A673 (cell line): ENCODE measurements at regions not wholly inside any gene's neighbourhood (a gene's known extent, or its start where the extent isn't known, plus 50 kb on each side); places are given as distances from the start of the nearest gene placed in this dataset.

Experiments
- BruUV-seq: library from RNA; stranded (reverse); fragments of 400-500 nt; replicated peaks from 2 replicates; lab custom pipeline; 2021; lab: Mats Ljungman, UMichigan
- CTCF ChIA-PET: fragments of 300-600 bp; sonication (Branson Sonifier 250); formaldehyde crosslinking; loops from one replicate; lab custom pipeline; 2022; ENCODE audit warnings: antibody characterized with exemption; lab: Charles Lee
- POLR2A ChIA-PET: fragments of 300-600 bp; sonication (Branson Sonifier 250); formaldehyde crosslinking; loops from one replicate; lab custom pipeline; 2022; ENCODE audit warnings: antibody characterized with exemption; ENCODE audit not compliant: low non-redundant PET; lab: Charles Lee
- DNase-seq: peaks from one replicate; pipeline ENCODE4 v3.0.0-alpha.2; 2015; ENCODE audit warnings: low spot score
- H3K27ac ChIP-seq: fragments of 200-600 bp; sonication (generic); 2 replicates; pipeline ENCODE4 v1.5.1; 2016; ENCODE audit warnings: mixed run types, low read depth, mild to moderate bottlenecking, mixed read lengths, antibody characterized with exemption, low read length; ENCODE audit not compliant: poor library complexity, severe bottlenecking
- H3K27me3 ChIP-seq: fragments of 200-600 bp; sonication (generic); replicated peaks from 2 replicates; pipeline ENCODE4 v1.6.1; 2017; ENCODE audit warnings: mixed run types, low read depth, mild to moderate bottlenecking, mixed read lengths, antibody characterized with exemption, low read length; ENCODE audit not compliant: insufficient read depth, poor library complexity
- H3K36me3 ChIP-seq: fragments of 200-600 bp; sonication (generic); 2 replicates; pipeline ENCODE4 v1.6.1; 2016; ENCODE audit warnings: mixed run types, mild to moderate bottlenecking, mixed read lengths, antibody characterized with exemption, low read length; ENCODE audit not compliant: insufficient read depth, poor library complexity, severe bottlenecking
- H3K4me1 ChIP-seq: fragments of 200-600 bp; sonication (generic); 2 replicates; pipeline ENCODE4 v1.6.1; 2017; ENCODE audit warnings: mixed run types, mild to moderate bottlenecking, mixed read lengths, antibody characterized with exemption, low read length; ENCODE audit not compliant: insufficient read depth, poor library complexity, severe bottlenecking
- H3K4me3 ChIP-seq: fragments of 200-600 bp; sonication (generic); 2 replicates; pipeline ENCODE4 v1.5.1; 2016; ENCODE audit warnings: low read depth, mixed run types, mild to moderate bottlenecking, mixed read lengths, low read length; ENCODE audit not compliant: poor library complexity, severe bottlenecking
- H3K9me3 ChIP-seq: fragments of 200-600 bp; sonication (generic); 2 replicates; pipeline ENCODE4 v1.6.1; 2016; ENCODE audit warnings: mixed run types, low read depth, mild to moderate bottlenecking, mixed read lengths, antibody characterized with exemption, low read length; ENCODE audit not compliant: poor library complexity, severe bottlenecking
- CTCF ChIP-seq: fragments of 300-800, 200-600 bp; sonication (generic); conservative IDR thresholded peaks from 2 replicates; pipeline ENCODE4 v1.5.1; 2017; ENCODE audit warnings: low read depth, mild to moderate bottlenecking, antibody characterized with exemption, low read length, moderate library complexity, mixed read lengths
- EZH2 ChIP-seq: fragments of 200-600 bp; sonication (generic); IDR thresholded peaks from 2 replicates; pipeline ENCODE4 v1.6.1; 2017; ENCODE audit warnings: borderline replicate concordance, low read depth, mild to moderate bottlenecking, mixed read lengths, antibody characterized with exemption, low read length; ENCODE audit not compliant: poor library complexity, severe bottlenecking
- intact Hi-C: fragments of 100-400 bp; cut with micrococcal nuclease; formaldehyde crosslinking; loops from one replicate; pipeline ENCODE4 v1.10.0; 2022; ENCODE audit not compliant: unreplicated experiment

GRCh38 chr3:154708554-154708953, 278.6 kb upstream of the GPR149 start:
- POLR2A ChIA-PET: no interaction called here

GRCh38 chr3:154701055-154701454, 271.1 kb upstream of the GPR149 start:
- TF ChIP-seq CTCF (no peak), EZH2 (no peak)
- no peaks in the 10 kb centered on the region for H3K27me3 ChIP-seq
- H3K27ac ChIP-seq: no peak overlapping the region
- POLR2A ChIA-PET: no interaction called here
- H3K9me3 ChIP-seq: no peaks in the 10 kb centered on the region
- CTCF ChIA-PET: no interaction called here
- intact Hi-C loops: no loop called here
- no peaks in the 10 kb centered on the region for H3K4me1 ChIP-seq
- no peak overlapping the region for H3K4me3 ChIP-seq
- no peak for DNase-seq
- no TSS peak for BruUV-seq
- H3K36me3 ChIP-seq: no peaks in the 10 kb centered on the region

More at GRCh38 chr3:154708554-154708953, 278.6 kb upstream of the GPR149 start:
- Histone ChIP-seq H3K36me3 (no peaks in the 10 kb centered on the region), H3K27ac (no peak overlapping the region), H3K27me3 (peaks cover 3% of the 10 kb centered on the region), H3K4me3 (no peak overlapping the region), H3K9me3 (no peaks in the 10 kb centered on the region), H3K4me1 (no peaks in the 10 kb centered on the region)
- DNase-seq: no peak
- CTCF ChIA-PET: no interaction called here
- TF ChIP-seq EZH2 (no peak), CTCF (no peak)
- no TSS peak for BruUV-seq
- intact Hi-C loops: no loop called here

GRCh38 chr3:154690413-154690812, 260.4 kb upstream of the GPR149 start:
- Histone ChIP-seq H3K9me3 (no peaks in the 10 kb centered on the region), H3K4me1 (no peaks in the 10 kb centered on the region), H3K4me3 (no peak overlapping the region), H3K27ac (no peak overlapping the region), H3K36me3 (no peaks in the 10 kb centered on the region), H3K27me3 (no peaks in the 10 kb centered on the region)
- BruUV-seq: no TSS peak
- TF ChIP-seq CTCF: no peak
- TF ChIP-seq EZH2: no peak
- intact Hi-C loops: no loop called here
- DNase-seq: no peak
- CTCF ChIA-PET: no interaction called here
- POLR2A ChIA-PET: no interaction called here
